ENCODE measurements at regions not wholly inside any gene's neighbourhood (a gene's known extent, or its start where the extent isn't known, plus 50 kb on each side); places are given as distances from the start of the nearest gene placed in this dataset.

GRCh38 chr17:53724726-53725125 is 98.0 kb upstream of the KIF2B start:
- no peak for TF ChIP-seq CTCF (IDR thresholded peaks at IDR 0.05; ENCODE audit: low read depth, low read length, missing control alignments)
- DNase-seq (ENCODE audit: low read depth), result no peak
- H3K4me3 ChIP-seq (ENCODE audit: low read depth, low read length), result no peak overlapping the region

- DNase-seq (ENCODE audit: low read depth), result no peak
Observed at GRCh38 chr17:53722407-53722806, 100.3 kb upstream of the KIF2B start.

GRCh38 chr17:53721101-53721500 is 101.6 kb upstream of the KIF2B start:
- no peak overlapping the region for H3K4me3 ChIP-seq (ENCODE audit: low read depth, low read length)
- TF ChIP-seq CTCF (IDR thresholded peaks at IDR 0.05; ENCODE audit: low read depth, low read length, missing control alignments), result no peak
- DNase-seq (ENCODE audit: low read depth), result no peak

More at GRCh38 chr17:53722407-53722806, 100.3 kb upstream of the KIF2B start:
- no peak for TF ChIP-seq CTCF (IDR thresholded peaks at IDR 0.05; ENCODE audit: low read depth, low read length, missing control alignments)
- no peak overlapping the region for H3K4me3 ChIP-seq (ENCODE audit: low read depth, low read length)

- no peak for DNase-seq (ENCODE audit: low read depth)
- TF ChIP-seq CTCF (IDR thresholded peaks at IDR 0.05; ENCODE audit: low read depth, low read length, missing control alignments), result no peak
- H3K4me3 ChIP-seq (ENCODE audit: low read depth, low read length), result no peak overlapping the region
Observed at GRCh38 chr17:53719229-53719628, 103.5 kb upstream of the KIF2B start.

GRCh38 chr17:53707566-53707965 is 115.2 kb upstream of the KIF2B start:
- no peak for TF ChIP-seq CTCF (IDR thresholded peaks at IDR 0.05; ENCODE audit: low read depth, low read length, missing control alignments)
- no peak overlapping the region for H3K4me3 ChIP-seq (ENCODE audit: low read depth, low read length)
- no peak for DNase-seq (ENCODE audit: low read depth)

GRCh38 chr17:53696286-53696685 is 126.4 kb upstream of the KIF2B start:
- TF ChIP-seq CTCF (IDR thresholded peaks at IDR 0.05; ENCODE audit: low read depth, low read length, missing control alignments), result no peak
- DNase-seq (ENCODE audit: low read depth), result no peak
- no peak overlapping the region for H3K4me3 ChIP-seq (ENCODE audit: low read depth, low read length)

GRCh38 chr17:53687324-53687723 is 135.4 kb upstream of the KIF2B start:
- H3K4me3 ChIP-seq (ENCODE audit: low read depth, low read length), result no peak overlapping the region
- no peak for DNase-seq (ENCODE audit: low read depth)
- no peak for TF ChIP-seq CTCF (IDR thresholded peaks at IDR 0.05; ENCODE audit: low read depth, low read length, missing control alignments)
